HCT116 (cell line): ENCODE measurements at regions not wholly inside any gene's neighbourhood (a gene's known extent, or its start where the extent isn't known, plus 50 kb on each side); places are given as distances from the start of the nearest gene placed in this dataset.

Experiments
- EZH2 ChIP-seq: fragments of 200-600 bp; sonication (generic); IDR thresholded peaks from 2 replicates; pipeline ENCODE4 v1.6.1; 2017; ENCODE audit warnings: antibody characterized with exemption, mixed run types
- FOSL1 ChIP-seq: IDR thresholded peaks from 2 replicates; pipeline ENCODE4 v1.6.1; 2012; ENCODE audit warnings: low read depth

DNA sequence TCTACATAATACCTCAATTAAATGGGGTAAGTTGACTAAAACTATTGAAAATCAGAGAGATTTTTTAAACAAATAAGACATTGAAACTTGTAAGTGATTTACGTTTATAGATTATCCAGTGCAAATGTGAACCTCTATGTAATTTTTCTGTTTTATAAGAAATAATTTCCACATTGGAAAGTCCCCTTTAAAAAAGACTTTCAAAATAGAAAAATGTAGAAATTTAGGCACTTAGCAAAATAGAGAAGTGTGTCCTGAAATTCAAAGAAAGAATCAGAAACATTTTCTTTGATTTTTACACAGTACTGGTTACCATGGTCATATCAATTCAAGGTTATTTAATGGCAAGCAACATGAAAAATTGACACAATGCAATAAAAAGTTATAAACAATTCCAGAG lies 290.9 kb upstream of the GPR149 start:
- TF ChIP-seq FOSL1: no peak
- no peak for TF ChIP-seq EZH2
